SK-N-SH (cell line): ENCODE measurements at regions not wholly inside any gene's neighbourhood (a gene's known extent, or its start where the extent isn't known, plus 50 kb on each side); places are given as distances from the start of the nearest gene placed in this dataset.
"Not testable (repeated sequence)": the region's sequence is repeated elsewhere in the genome, so short reads cannot be mapped to it uniquely, and the experiment has no call there.

Experiments used
- CTCF ChIA-PET: fragments of 300-600, 350-600 bp; formaldehyde crosslinking; extraction: SDS; loops from one replicate; lab custom pipeline; 2021; lab: Yijun Ruan, JAX
- POLR2A ChIA-PET: fragments of 350-600 bp; sonication (Branson Sonifier 250); formaldehyde crosslinking; extraction: SDS; loops from one replicate; lab custom pipeline; 2020; ENCODE audit warnings: antibody characterized with exemption, inconsistent platforms; lab: Yijun Ruan, JAX
- DNase-seq: peaks from one replicate; pipeline ENCODE4 v3.0.0; 2012
- H2AFZ ChIP-seq: fragments of 200-600 bp; sonication (generic); 2 replicates; pipeline ENCODE4 v1.8.1; 2016; ENCODE audit warnings: antibody characterized with exemption, mild to moderate bottlenecking, low read depth
- H3F3A ChIP-seq: fragments of 200-600 bp; sonication (generic); replicated peaks from 2 replicates; pipeline ENCODE3; 2016; ENCODE audit warnings: antibody characterized with exemption, mild to moderate bottlenecking; ENCODE audit not compliant: insufficient read depth
- H3K27ac ChIP-seq, 2 experiments: fragments of 200-500 bp in 1 of 2; fragments of 200-600 bp in 1 of 2; sonication (Bioruptor generic) in 1 of 2; sonication (generic), shearing (Covaris generic) in 1 of 2; 2 replicates each; pipeline versions ENCODE4 v1.5.1 to v1.6.1; 2014 to 2016; ENCODE audit warnings: low read depth in 2 of 2, inconsistent platforms in 1 of 2, low read length in 1 of 2, mild to moderate bottlenecking in 1 of 2, mixed read lengths in 1 of 2
- H3K27me3 ChIP-seq: fragments of 200-600 bp; sonication (generic), shearing (Covaris generic); 2 replicates; pipeline ENCODE4 v1.6.1; 2016; ENCODE audit warnings: mixed run types; ENCODE audit not compliant: insufficient read depth
- H3K36me3 ChIP-seq, 2 experiments: fragments of 200-500 bp in 1 of 2; fragments of 200-600 bp in 1 of 2; sonication (Bioruptor generic) in 1 of 2; sonication (generic) in 1 of 2; replicated peaks in 1 of 2; 2 replicates each; pipeline versions ENCODE3 to v1.5.1; 2014 to 2016; ENCODE audit warnings: low read length in 1 of 2, mild to moderate bottlenecking in 1 of 2; ENCODE audit not compliant: insufficient read depth in 2 of 2, control insufficient read depth in 1 of 2
- H3K4me1 ChIP-seq, 2 experiments: fragments of 200-500 bp in 1 of 2; fragments of 200-600 bp in 1 of 2; sonication (Bioruptor generic) in 1 of 2; sonication (generic), shearing (Covaris generic) in 1 of 2; 2 replicates each; pipeline versions ENCODE4 v1.5.1 to v1.6.1; 2014 to 2016; ENCODE audit warnings: low read depth in 1 of 2, low read length in 1 of 2, mixed run types in 1 of 2; ENCODE audit not compliant: insufficient read depth in 2 of 2, control insufficient read depth in 1 of 2
- H3K4me2 ChIP-seq: fragments of 200-600 bp; sonication (generic), shearing (Covaris generic); 2 replicates; pipeline ENCODE4 v1.6.1; 2017; ENCODE audit warnings: mixed run types
- H3K4me3 ChIP-seq, 2 experiments: fragments of 200-500 bp in 1 of 2; fragments of 200-600 bp in 1 of 2; sonication (Bioruptor generic) in 1 of 2; sonication (generic), shearing (Covaris generic) in 1 of 2; 2 replicates each; pipeline versions ENCODE4 v1.5.1 to v1.8.1; 2014 to 2016; ENCODE audit warnings: low read depth in 2 of 2, inconsistent platforms in 1 of 2, low read length in 1 of 2, mild to moderate bottlenecking in 1 of 2, mixed read lengths in 1 of 2, moderate library complexity in 1 of 2
- H3K79me2 ChIP-seq: fragments of 200-600 bp; sonication (generic); 2 replicates; pipeline ENCODE4 v1.8.1; 2017; ENCODE audit warnings: mild to moderate bottlenecking; ENCODE audit not compliant: insufficient read depth
- H3K9ac ChIP-seq: fragments of 200-600 bp; sonication (generic); 2 replicates; pipeline ENCODE4 v1.6.1; 2017; ENCODE audit warnings: mixed run types
- H3K9me2 ChIP-seq: fragments of 200-600 bp; sonication (generic); 2 replicates; pipeline ENCODE4 v1.6.1; 2017; ENCODE audit warnings: mixed run types
- H3K9me3 ChIP-seq: fragments of 200-600 bp; sonication (generic); 2 replicates; pipeline ENCODE4 v1.6.1; 2017; ENCODE audit warnings: mixed run types, mild to moderate bottlenecking, moderate library complexity
- H4K20me1 ChIP-seq: fragments of 200-600 bp; sonication (generic); 2 replicates; pipeline ENCODE4 v1.6.1; 2017; ENCODE audit warnings: mild to moderate bottlenecking, mixed run types; ENCODE audit not compliant: insufficient read depth
- CHD2 ChIP-seq: fragments of 150-350 bp; IDR thresholded peaks from 2 replicates; pipeline ENCODE4 v1.6.1; 2018; ENCODE audit warnings: low read length; ENCODE audit not compliant: partially characterized antibody
- EP300 ChIP-seq, 2 experiments: IDR thresholded peaks; 2 replicates each; pipeline versions ENCODE4 v1.4.0 to v1.6.1; 2012; ENCODE audit warnings: borderline replicate concordance in 1 of 2, low read depth in 1 of 2, low read length in 1 of 2
- FOSL2 ChIP-seq: IDR thresholded peaks from 2 replicates; pipeline ENCODE4 v1.4.0; 2012; ENCODE audit warnings: low read depth, mild to moderate bottlenecking, moderate library complexity, borderline replicate concordance
- JUND ChIP-seq: IDR thresholded peaks from 2 replicates; pipeline ENCODE4 v1.4.0; 2012
- MEF2A ChIP-seq: IDR thresholded peaks from 2 replicates; pipeline ENCODE4 v1.4.0; 2012; ENCODE audit warnings: low read depth, borderline replicate concordance
- NFIC ChIP-seq: IDR thresholded peaks from 2 replicates; pipeline ENCODE4 v1.4.0; 2012; ENCODE audit warnings: borderline replicate concordance
- NRF1 ChIP-seq: IDR thresholded peaks from 2 replicates; pipeline ENCODE4 v1.6.1; 2012; ENCODE audit warnings: low read depth, mild to moderate bottlenecking, low read length
- POLR2AphosphoS5 ChIP-seq: IDR thresholded peaks from 2 replicates; pipeline ENCODE4 v1.6.1; 2012; ENCODE audit warnings: low read depth, low read length
- RAD21 ChIP-seq: IDR thresholded peaks from 2 replicates; pipeline ENCODE4 v1.6.1; 2012; ENCODE audit warnings: mild to moderate bottlenecking, low read length
- RCOR1 ChIP-seq: fragments of 150-350 bp; IDR thresholded peaks from 2 replicates; pipeline ENCODE4 v1.6.1; 2017; ENCODE audit warnings: antibody characterized with exemption, low read length
- RFX5 ChIP-seq: IDR thresholded peaks from 2 replicates; pipeline ENCODE4 v1.6.1; 2012; ENCODE audit warnings: mild to moderate bottlenecking, improper control_type of control experiment, low read length
- RXRA ChIP-seq: IDR thresholded peaks from 2 replicates; pipeline ENCODE4 v1.4.0; 2012; ENCODE audit warnings: low read depth, mild to moderate bottlenecking, borderline replicate concordance
- TAF1 ChIP-seq: IDR thresholded peaks from 2 replicates; pipeline ENCODE4 v1.6.1; 2012; ENCODE audit warnings: low read depth, mild to moderate bottlenecking, low read length, moderate library complexity, borderline replicate concordance
- WGBS: methylation state at CpG from one replicate; pipeline ENCODE4 v1.1.6; 2017; ENCODE audit warnings: low lambda C conversion rate; 5-methylcytosine and 5-hydroxymethylcytosine counted together
- TF ChIP-seq, protein P1 (sequence below): IDR thresholded peaks from 2 replicates; pipeline ENCODE4 v1.4.0; 2012; ENCODE audit warnings: low read depth, borderline replicate concordance
- TF ChIP-seq, protein P2 (sequence below): IDR thresholded peaks from 2 replicates; pipeline ENCODE4 v1.4.0; 2012; ENCODE audit warnings: low read depth
- TF ChIP-seq, protein P3 (sequence below): fragments of 200-600 bp; sonication (generic); IDR thresholded peaks from 2 replicates; pipeline ENCODE4 v1.6.1; 2017; ENCODE audit warnings: antibody characterized with exemption, mild to moderate bottlenecking, moderate library complexity
- TF ChIP-seq, protein P4 (sequence below): fragments of 150-350 bp; IDR thresholded peaks from 2 replicates; pipeline ENCODE4 v1.6.1; 2016; ENCODE audit warnings: mild to moderate bottlenecking, low read depth, low read length
- TF ChIP-seq, protein P5 (sequence below): fragments of 150-350 bp; IDR thresholded peaks from 2 replicates; pipeline ENCODE4 v1.6.1; 2017; ENCODE audit warnings: antibody characterized with exemption, low read length, low read depth, borderline replicate concordance
- TF ChIP-seq, protein P6 (sequence below): IDR thresholded peaks from 2 replicates; pipeline ENCODE4; 2012

DNA sequence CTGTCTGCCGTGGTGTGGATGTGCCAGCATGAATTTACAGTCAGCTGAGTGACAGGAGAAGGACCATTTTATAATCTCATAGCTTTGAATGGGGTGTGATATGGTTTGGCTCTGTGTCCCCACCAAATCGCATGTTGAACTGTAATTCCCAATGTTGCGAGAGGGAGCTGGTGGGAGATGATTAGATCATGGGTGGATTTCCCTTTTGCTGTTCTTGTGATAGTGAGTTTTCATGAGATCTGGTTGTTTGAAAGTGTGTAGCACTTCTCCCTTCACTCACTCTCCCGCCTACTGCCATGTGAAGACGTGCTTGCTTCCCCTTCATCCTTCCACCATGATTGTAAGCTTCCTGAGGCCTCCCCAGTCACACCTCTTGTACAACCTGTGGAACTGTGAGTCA, 111.9 kb upstream of the CHD2 start:
- no peak overlapping the region for H2AFZ ChIP-seq
- H3K4me1 ChIP-seq, result no peaks in the 10 kb centered on the region
- no peak for TF ChIP-seq NRF1
- no peak for TF ChIP-seq NFIC
- no peak for TF ChIP-seq FOSL2
- TF ChIP-seq JUND, result no peak
- TF ChIP-seq, protein P1, sequence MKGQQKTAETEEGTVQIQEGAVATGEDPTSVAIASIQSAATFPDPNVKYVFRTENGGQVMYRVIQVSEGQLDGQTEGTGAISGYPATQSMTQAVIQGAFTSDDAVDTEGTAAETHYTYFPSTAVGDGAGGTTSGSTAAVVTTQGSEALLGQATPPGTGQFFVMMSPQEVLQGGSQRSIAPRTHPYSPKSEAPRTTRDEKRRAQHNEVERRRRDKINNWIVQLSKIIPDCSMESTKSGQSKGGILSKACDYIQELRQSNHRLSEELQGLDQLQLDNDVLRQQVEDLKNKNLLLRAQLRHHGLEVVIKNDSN, result no peak
- TF ChIP-seq RCOR1, result no peak
- TF ChIP-seq, protein P2, sequence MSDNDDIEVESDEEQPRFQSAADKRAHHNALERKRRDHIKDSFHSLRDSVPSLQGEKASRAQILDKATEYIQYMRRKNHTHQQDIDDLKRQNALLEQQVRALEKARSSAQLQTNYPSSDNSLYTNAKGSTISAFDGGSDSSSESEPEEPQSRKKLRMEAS, result no peak
- TF ChIP-seq EP300 (IDR thresholded peaks at IDR 0.05; ENCODE audit: borderline replicate concordance in 1 of 2, low read depth in 1 of 2, low read length in 1 of 2), result no peak
- no peak for TF ChIP-seq RAD21
- no peak for TF ChIP-seq RFX5
- TF ChIP-seq CHD2, result no peak
- TF ChIP-seq, protein P3, sequence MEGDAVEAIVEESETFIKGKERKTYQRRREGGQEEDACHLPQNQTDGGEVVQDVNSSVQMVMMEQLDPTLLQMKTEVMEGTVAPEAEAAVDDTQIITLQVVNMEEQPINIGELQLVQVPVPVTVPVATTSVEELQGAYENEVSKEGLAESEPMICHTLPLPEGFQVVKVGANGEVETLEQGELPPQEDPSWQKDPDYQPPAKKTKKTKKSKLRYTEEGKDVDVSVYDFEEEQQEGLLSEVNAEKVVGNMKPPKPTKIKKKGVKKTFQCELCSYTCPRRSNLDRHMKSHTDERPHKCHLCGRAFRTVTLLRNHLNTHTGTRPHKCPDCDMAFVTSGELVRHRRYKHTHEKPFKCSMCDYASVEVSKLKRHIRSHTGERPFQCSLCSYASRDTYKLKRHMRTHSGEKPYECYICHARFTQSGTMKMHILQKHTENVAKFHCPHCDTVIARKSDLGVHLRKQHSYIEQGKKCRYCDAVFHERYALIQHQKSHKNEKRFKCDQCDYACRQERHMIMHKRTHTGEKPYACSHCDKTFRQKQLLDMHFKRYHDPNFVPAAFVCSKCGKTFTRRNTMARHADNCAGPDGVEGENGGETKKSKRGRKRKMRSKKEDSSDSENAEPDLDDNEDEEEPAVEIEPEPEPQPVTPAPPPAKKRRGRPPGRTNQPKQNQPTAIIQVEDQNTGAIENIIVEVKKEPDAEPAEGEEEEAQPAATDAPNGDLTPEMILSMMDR, result no peak
- no peak for TF ChIP-seq RXRA
- TF ChIP-seq MEF2A, result no peak
- no peak for TF ChIP-seq TAF1
- TF ChIP-seq, protein P4, sequence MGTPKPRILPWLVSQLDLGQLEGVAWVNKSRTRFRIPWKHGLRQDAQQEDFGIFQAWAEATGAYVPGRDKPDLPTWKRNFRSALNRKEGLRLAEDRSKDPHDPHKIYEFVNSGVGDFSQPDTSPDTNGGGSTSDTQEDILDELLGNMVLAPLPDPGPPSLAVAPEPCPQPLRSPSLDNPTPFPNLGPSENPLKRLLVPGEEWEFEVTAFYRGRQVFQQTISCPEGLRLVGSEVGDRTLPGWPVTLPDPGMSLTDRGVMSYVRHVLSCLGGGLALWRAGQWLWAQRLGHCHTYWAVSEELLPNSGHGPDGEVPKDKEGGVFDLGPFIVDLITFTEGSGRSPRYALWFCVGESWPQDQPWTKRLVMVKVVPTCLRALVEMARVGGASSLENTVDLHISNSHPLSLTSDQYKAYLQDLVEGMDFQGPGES, result no peak
- TF ChIP-seq, protein P5, sequence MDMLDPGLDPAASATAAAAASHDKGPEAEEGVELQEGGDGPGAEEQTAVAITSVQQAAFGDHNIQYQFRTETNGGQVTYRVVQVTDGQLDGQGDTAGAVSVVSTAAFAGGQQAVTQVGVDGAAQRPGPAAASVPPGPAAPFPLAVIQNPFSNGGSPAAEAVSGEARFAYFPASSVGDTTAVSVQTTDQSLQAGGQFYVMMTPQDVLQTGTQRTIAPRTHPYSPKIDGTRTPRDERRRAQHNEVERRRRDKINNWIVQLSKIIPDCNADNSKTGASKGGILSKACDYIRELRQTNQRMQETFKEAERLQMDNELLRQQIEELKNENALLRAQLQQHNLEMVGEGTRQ, result no peak
- TF ChIP-seq, protein P6, sequence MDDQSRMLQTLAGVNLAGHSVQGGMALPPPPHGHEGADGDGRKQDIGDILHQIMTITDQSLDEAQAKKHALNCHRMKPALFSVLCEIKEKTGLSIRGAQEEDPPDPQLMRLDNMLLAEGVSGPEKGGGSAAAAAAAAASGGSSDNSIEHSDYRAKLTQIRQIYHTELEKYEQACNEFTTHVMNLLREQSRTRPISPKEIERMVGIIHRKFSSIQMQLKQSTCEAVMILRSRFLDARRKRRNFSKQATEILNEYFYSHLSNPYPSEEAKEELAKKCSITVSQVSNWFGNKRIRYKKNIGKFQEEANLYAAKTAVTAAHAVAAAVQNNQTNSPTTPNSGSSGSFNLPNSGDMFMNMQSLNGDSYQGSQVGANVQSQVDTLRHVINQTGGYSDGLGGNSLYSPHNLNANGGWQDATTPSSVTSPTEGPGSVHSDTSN, result no peak
- no peak for TF ChIP-seq POLR2AphosphoS5
- ChIA-PET CTCF (interaction anchor here (0.9 to 3.2 kb wide), 4 partner anchors 9 to 1331 kb away, joined by 3 to 11 read pairs (median 4); no protein-coding TSS in a partner anchor), POLR2A (no interaction called here)
- H3K27ac ChIP-seq, result no peak overlapping the region
- H3K4me2 ChIP-seq, result no peak overlapping the region
- H3K9ac ChIP-seq, result no peak overlapping the region
- H3K79me2 ChIP-seq, result no peaks in the 10 kb centered on the region
- H3F3A ChIP-seq, result no peaks in the 10 kb centered on the region
- H3K4me3 ChIP-seq, result no peak overlapping the region
- H3K27me3 ChIP-seq, result no peaks in the 10 kb centered on the region
- no peaks in the 10 kb centered on the region for H3K9me3 ChIP-seq
- 68% methylated on average over 5 of the region's 5 CpGs for whole genome bisulfite sequencing
- H4K20me1 ChIP-seq, result no peaks in the 10 kb centered on the region
- no peaks in the 10 kb centered on the region for H3K9me2 ChIP-seq
- H3K36me3 ChIP-seq, result no peaks in the 10 kb centered on the region
- no peak for DNase-seq

DNA sequence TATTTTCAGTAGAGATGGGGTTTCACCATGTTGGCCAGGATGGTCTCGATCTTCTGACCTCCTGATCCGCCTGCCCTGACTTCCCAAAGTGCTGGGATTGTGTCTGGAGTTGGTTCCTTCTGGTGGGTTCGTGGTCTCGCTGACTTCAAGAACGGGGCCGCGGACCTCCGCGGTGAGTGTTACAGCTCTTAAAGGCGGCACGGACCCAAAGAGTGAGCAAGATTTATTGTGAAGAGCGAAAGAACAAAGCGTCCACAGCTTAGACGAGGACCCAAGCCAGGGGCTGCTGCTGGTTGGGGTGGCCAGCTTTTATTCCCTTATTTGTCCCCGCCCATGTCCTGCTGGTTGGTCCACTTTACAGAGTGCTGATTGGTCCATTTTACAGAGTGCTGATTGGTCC, 111.3 kb upstream of the CHD2 start:
- CTCF ChIA-PET, result interaction anchor here (0.9 to 3.2 kb wide), 5 partner anchors 8 to 1331 kb away, joined by 3 to 11 read pairs (median 3); no protein-coding TSS in a partner anchor
- WGBS, result 87% methylated on average over 14 of the region's 15 CpGs
- H3K4me1 ChIP-seq, H3K79me2 ChIP-seq, H2AFZ ChIP-seq, POLR2A ChIA-PET, H3F3A ChIP-seq, H3K27ac ChIP-seq, H4K20me1 ChIP-seq, H3K9ac ChIP-seq, H3K36me3 ChIP-seq, H3K27me3 ChIP-seq, H3K9me3 ChIP-seq, H3K4me2 ChIP-seq, H3K9me2 ChIP-seq, H3K4me3 ChIP-seq, DNase-seq: not testable (repeated sequence)
